Chondrocyte (in vitro differentiated cells): ENCODE measurements at regions not wholly inside any gene's neighbourhood (a gene's known extent, or its start where the extent isn't known, plus 50 kb on each side); places are given as distances from the start of the nearest gene placed in this dataset.

Experiments
- DNase-seq: peaks from one replicate; pipeline ENCODE4 v3.0.0; 2021; ENCODE audit warnings: mixed read lengths, low spot score
- H3K27ac Mint-ChIP-seq: one replicate; pipeline ENCODE4 v1.8.0; 2021; ENCODE audit warnings: mild to moderate bottlenecking, moderate library complexity, mixed read lengths; ENCODE audit not compliant: unreplicated experiment
- H3K27me3 Mint-ChIP-seq: 2 replicates; pipeline ENCODE4 v1.8.0; 2021; ENCODE audit warnings: low read depth, mixed read lengths
- H3K36me3 Mint-ChIP-seq: 2 replicates; pipeline ENCODE4 v1.8.0; 2021; ENCODE audit warnings: low read depth, mixed read lengths
- H3K4me1 Mint-ChIP-seq: 2 replicates; pipeline ENCODE4 v1.8.0; 2021; ENCODE audit warnings: low read depth, mild to moderate bottlenecking, mixed read lengths
- H3K4me3 Mint-ChIP-seq: one replicate; pipeline ENCODE4 v1.8.0; 2021; ENCODE audit warnings: mild to moderate bottlenecking, moderate library complexity, mixed read lengths; ENCODE audit not compliant: unreplicated experiment
- H3K9me3 Mint-ChIP-seq: 2 replicates; pipeline ENCODE4 v1.8.0; 2021; ENCODE audit warnings: low read depth, mixed read lengths
- TF ChIP-seq, protein P1 (sequence below): fragments of 200-600 bp; sonication (generic); IDR thresholded peaks from 2 replicates; pipeline ENCODE4 v1.5.0; 2021; ENCODE audit warnings: antibody characterized with exemption, mild to moderate bottlenecking, moderate library complexity

DNA sequence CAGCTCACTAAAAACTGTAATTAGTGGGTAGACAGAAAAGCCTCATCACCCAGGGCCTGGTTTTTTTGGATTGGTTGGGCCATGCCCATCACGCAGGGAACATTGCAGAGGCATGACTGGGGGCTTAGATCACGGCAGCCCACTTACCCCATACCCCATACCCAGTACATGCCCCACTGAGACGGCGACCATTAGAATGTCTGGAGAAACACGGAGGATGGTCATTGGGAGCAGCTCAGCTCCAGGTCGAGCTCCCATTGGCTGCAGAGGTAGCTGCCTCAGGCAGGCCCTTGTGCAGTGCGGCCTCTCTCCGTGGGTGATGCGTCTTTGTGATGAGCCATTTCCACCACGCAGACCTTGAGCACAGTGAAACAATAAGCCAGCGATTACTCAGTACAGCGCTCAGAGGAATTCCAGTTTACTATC, 204.0 kb downstream of the GADD45G start:
- Mint-ChIP-seq H3K27me3 (no peaks in the 10 kb centered on the region), H3K36me3 (no peaks in the 10 kb centered on the region), H3K4me3 (no peak overlapping the region), H3K4me1 (peaks cover 42% of the 10 kb centered on the region), H3K9me3 (no peaks in the 10 kb centered on the region), H3K27ac (no peak overlapping the region)
- no peak for DNase-seq
- TF ChIP-seq, protein P1, sequence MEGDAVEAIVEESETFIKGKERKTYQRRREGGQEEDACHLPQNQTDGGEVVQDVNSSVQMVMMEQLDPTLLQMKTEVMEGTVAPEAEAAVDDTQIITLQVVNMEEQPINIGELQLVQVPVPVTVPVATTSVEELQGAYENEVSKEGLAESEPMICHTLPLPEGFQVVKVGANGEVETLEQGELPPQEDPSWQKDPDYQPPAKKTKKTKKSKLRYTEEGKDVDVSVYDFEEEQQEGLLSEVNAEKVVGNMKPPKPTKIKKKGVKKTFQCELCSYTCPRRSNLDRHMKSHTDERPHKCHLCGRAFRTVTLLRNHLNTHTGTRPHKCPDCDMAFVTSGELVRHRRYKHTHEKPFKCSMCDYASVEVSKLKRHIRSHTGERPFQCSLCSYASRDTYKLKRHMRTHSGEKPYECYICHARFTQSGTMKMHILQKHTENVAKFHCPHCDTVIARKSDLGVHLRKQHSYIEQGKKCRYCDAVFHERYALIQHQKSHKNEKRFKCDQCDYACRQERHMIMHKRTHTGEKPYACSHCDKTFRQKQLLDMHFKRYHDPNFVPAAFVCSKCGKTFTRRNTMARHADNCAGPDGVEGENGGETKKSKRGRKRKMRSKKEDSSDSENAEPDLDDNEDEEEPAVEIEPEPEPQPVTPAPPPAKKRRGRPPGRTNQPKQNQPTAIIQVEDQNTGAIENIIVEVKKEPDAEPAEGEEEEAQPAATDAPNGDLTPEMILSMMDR: no peak

DNA sequence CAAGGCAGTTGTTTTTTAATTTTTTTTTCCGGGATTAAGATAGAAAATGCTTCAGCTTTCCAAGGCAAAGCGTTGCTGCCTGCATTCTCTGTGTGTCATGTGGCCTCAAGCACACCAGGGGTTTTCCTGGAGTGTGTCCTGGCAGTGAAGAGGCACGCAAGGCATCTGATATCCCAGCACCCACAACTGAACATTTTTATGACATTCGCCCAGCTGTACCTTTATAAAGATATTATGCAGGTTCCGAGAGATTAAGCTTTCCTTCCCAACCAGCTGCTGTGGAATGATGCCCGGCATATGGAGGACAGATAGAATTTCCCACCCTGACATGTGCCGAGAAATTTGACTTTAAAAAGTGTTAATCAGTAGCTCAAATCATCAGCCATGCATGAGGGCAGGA, 205.6 kb downstream of the GADD45G start:
- Mint-ChIP-seq H3K4me3 (no peak overlapping the region), H3K4me1 (peaks cover 49% of the 10 kb centered on the region), H3K27ac (peak overlapping the region; percentile 45), H3K27me3 (no peaks in the 10 kb centered on the region), H3K36me3 (no peaks in the 10 kb centered on the region), H3K9me3 (no peaks in the 10 kb centered on the region)
- no peak for DNase-seq
- TF ChIP-seq, protein P1: no peak

DNA sequence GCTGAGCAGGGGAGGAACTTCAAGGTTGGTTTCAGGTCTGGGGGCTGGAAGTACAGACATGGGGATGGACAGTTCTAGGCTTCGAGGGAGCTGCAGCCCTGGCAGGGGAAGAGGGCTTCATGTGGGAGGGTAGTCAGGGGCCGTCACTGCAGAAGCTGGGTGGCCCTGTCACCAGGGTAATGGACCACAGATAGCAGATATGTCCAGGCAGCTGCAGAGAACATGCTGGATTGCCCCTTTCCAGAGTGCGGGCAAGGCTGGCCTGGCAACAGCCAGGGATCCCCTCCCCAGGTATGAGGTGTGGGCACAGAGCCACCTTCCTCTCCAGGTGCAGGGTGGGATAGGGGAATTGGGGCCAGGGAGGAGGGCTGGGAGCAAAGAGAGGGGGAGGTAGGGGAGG, 206.5 kb downstream of the GADD45G start:
- Mint-ChIP-seq H3K9me3 (no peaks in the 10 kb centered on the region), H3K27me3 (no peaks in the 10 kb centered on the region), H3K4me1 (peaks cover 46% of the 10 kb centered on the region), H3K36me3 (no peaks in the 10 kb centered on the region), H3K27ac (no peak overlapping the region), H3K4me3 (no peak overlapping the region)
- TF ChIP-seq, protein P1: no peak
- no peak for DNase-seq

- Mint-ChIP-seq H3K9me3 (no peaks in the 10 kb centered on the region), H3K27ac (no peak overlapping the region), H3K36me3 (no peaks in the 10 kb centered on the region), H3K4me3 (no peak overlapping the region), H3K27me3 (no peaks in the 10 kb centered on the region), H3K4me1 (peaks cover 46% of the 10 kb centered on the region)
- no peak for DNase-seq
- TF ChIP-seq, protein P1: no peak
These were observed 207.2 kb downstream of the GADD45G start for GRCh38 chr9:89811886-89812450.

- TF ChIP-seq, protein P1: no peak
- no peak overlapping the region for H3K27ac Mint-ChIP-seq
- no peaks in the 10 kb centered on the region for H3K9me3 Mint-ChIP-seq
- H3K36me3 Mint-ChIP-seq: no peaks in the 10 kb centered on the region
- no peaks in the 10 kb centered on the region for H3K27me3 Mint-ChIP-seq
- DNase-seq: no peak
- H3K4me3 Mint-ChIP-seq: no peak overlapping the region
- peaks cover 52% of the 10 kb centered on the region for H3K4me1 Mint-ChIP-seq
These were observed 207.9 kb downstream of the GADD45G start for GRCh38 chr9:89812556-89813181.
